SKM-1 (cell line): ENCODE measurements at regions not wholly inside any gene's neighbourhood (a gene's known extent, or its start where the extent isn't known, plus 50 kb on each side); places are given as distances from the start of the nearest gene placed in this dataset.

Experiments used
- DNase-seq: peaks from one replicate; lab custom pipeline; 2025; ENCODE audit not compliant: unreplicated experiment; lab: John Stamatoyannopoulos, UW

DNA sequence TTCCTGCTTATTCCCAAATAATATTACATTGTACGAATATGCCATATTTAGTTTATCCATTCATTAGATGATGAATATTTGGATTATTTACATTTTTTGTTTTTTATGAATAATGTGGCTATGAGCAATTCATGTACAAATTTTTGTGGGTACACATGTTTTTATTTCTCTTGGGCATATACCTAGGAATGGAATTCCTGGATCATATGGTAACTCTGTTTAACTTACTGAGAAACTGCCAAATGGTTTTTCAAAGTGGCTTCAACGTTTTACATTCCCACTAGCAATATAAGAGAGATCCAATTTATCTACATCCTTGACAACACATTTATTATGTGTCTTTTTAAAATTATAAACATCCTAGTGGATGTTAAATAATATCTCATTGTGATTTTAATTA is 362.0 kb upstream of the TMCO5A start:
- DNase-seq = no peak

DNA sequence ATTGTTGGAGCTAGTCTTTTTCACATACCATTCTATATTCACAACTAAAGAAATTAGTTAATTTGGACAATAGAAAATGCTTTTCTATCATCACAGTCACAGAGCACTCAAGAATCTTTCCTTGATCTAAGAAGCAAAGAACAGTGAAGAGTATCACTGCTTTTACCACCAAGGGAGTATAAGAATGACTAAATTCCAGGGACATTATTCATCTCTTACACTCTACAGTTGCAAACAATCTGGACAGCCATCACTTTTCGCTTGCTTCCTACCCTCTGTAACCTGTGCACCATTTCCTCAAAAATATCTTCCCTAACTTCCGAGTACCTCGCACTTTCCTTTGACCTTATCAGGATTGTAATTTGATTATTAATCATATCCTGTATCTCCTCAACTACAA is 359.5 kb upstream of the TMCO5A start:
- no peak for DNase-seq

DNA sequence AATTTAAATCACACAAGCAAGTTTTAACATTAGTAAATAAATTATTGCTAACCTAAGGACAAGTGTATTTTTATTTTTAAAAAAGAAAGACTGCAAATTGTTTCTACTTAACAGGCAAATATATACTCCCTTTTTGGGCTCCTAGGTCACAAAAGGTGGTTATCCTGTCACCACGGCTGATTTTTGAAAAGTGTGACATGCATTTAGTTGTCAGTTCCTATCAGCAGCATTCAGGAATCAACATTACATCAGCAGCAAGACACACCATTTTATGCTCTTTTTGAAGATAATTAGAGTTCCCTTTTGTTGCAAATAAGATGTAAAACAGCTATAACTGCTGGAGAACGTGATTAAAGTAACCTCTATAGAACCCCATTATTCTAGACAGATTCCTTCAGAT is 357.5 kb upstream of the TMCO5A start:
- DNase-seq = no peak

DNA sequence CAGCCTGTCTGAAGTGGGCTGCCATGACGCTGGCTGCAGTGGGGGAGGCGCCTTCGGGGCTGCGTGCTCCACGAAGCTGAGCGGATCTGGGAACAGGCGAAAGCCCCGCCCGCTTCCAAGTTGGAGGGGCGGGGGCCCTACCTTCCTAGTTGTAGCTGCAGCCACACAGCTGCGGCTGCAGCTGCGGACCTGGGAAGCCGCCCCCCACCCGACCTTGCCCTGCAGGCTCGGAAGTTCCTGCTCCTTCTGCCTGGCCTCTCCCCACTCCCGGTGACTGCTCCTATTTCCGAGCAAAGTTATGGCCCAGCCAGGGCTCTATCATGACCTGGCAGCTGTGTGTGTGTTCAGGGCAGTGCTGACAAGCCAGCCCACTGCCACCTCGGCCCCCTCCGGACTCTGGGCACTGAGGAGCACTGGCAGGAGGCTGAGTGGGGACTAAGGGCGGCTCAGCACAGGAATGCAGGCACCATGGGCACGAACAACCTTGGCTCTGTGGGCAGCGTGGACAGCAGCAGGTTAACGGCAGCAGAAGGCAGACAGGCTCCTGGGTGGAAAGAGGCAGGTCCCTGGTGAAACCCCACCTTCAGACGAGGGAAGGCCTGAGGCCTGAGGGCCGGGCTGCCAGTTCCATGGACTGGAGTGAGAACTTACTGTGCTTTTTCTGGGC is 352.4 kb upstream of the TMCO5A start:
- DNase-seq = no peak

DNA sequence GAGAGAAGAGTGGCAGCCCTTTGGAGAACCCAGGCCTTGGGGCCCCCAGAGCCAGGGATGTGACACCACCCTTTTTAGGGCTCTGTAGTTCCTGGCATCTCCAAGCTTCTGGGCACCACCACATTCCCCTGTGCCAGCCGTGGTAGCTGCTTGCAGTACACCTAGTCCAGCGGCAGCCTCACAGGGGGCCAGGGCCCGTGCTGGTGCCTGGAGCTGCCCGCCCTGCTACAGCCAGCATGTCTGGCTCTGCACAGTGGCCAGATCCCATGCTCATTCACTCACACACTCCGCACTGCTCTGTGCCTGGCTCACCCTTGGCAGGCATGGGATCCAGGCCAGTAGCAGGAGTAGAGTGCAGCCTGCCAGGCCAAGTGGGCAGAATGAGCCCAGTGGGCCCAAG is 351.6 kb upstream of the TMCO5A start:
- DNase-seq = no peak

DNA sequence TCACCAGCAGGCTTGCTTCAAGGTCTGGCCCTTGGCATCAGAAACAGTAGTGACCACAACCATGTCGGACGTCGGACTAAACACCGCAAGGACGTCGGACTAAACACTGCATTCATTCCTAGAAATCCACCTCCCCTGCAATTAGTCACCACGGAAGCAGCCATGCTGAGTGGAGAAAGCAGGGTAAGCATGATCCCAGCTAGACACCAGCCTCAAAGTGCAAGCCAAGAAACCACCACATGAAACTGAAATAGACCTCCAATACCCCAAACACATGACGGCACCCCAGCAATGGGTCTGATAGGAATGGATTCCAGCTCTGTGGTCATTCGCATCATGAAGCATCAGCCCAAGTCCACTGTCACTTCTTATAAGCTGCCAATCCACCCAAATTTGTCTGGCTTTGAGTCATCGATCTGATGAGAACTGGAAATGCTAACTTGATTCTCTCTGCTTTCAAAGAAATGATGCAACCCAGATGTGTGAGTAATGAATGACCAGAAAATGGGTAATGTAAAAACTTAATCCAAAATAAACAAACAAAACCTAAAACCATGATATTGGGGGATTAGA is 348.3 kb upstream of the TMCO5A start:
- DNase-seq = no peak

DNA sequence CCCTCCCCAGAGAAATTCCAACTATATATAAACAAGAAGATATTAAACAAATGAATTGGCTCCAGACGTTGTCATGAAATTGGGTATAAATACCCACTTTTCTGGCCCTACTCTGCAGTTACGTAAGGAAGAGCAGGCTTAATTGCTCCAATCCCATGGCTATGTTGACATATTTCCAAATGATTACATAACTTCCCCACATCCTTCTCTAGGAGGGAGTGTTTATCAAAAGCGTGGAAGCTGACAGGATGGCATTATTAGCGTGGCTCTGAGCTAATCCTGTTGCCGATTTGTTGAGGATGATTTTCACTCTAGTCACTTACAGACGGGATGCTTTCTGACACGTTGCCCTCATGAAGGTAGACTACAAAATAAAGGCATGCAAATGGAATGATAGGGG is 347.5 kb upstream of the TMCO5A start:
- no peak for DNase-seq

DNA sequence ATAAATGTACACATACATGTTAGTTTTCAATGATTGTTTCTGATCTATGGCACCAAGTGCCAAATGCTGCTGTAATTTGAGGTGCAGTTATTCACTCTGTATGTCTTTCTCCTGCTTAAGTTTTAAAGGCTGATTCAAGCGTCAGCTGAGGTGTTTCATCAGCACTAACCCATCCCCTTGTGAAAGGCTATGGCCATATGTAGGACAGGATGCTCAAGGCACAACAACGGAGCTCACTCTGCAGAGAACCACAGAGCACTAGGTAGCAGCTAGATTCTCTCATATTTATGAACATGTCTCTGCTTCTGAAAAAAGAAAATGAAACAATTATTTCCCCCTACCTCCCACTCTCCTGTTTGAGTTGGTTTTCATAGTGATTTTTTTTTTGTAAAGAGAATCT is 340.0 kb upstream of the TMCO5A start:
- DNase-seq = no peak

DNA sequence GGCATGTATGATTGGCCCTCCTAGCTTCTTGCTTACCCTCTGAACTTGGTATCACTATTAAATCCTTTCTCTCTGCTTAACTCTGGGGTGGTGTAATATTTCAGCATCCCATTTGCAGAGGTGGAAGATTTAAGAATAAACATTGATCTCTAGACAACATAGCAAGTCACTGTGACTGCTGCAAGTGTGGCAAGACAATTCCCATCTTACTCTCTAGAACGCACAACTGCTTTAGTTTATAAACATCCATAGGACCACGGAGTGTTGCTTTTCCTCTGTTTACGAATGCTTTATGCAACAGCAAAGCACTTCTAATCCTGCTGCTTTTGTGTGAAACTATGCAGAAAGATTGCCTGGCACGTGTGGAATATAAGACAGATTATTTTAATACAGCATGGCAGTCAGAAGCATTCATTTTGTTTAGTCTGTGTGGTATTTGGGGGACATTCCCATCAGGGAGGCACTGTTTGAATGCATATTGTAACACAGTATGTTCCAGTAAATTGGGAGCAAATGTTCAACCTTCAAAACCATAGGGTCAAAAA is 338.9 kb upstream of the TMCO5A start:
- DNase-seq = no peak

DNA sequence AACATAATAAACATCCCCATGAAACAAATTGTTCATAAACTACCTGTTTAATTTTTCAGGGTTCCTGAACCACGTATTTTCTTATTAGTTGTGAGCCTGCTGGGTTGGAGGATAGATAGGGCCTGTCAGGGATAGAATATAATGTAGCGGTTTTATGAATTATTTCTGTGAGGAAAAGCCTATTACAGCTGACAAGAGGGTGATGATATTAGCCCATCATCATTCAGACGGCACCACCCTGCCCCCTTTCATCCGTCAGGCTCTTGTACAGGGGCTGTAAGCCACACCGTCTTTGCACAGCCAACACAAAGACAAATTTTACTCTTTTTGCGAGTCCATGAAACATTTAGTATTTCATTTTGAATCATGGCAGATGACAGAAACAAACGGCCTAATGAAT is 335.3 kb upstream of the TMCO5A start:
- no peak for DNase-seq

DNA sequence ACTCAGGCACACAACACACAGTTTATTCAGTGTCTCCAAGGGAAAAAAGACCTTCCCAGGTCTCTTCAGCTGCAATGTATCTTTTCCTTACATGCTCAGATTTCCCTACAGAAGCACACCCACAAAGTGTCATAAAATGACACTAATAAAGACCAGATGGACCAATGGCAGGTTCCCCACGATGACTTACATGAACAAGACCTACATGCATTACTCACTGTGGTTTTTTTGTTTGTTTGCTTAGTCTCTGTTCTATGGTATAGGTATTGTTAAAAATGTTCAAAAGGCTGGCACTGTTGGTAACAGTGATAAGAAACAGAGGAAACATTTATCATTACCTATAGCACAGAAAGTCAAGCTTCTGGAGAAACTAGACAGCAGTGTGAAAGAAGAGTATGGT is 318.2 kb upstream of the TMCO5A start:
- DNase-seq = no peak

DNA sequence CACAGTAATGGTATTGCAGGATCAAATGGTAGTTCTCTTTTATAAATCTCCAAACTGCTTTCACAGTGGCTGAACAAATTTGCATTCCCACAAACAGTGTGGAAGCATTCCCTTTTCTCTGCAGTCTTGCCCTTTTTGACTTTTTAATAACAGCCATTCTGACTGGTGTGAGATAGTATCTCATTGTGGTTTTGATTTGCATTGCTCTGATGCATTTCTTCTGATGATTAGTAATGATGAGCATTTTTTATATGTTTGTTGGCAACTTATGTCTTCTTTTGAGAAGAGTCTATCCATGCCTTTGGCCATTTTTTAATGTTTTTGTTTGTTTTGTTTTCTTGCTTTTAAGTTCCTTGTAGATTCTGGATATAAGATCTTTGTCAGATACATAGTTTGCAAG is 316.1 kb upstream of the TMCO5A start:
- DNase-seq = no peak

DNA sequence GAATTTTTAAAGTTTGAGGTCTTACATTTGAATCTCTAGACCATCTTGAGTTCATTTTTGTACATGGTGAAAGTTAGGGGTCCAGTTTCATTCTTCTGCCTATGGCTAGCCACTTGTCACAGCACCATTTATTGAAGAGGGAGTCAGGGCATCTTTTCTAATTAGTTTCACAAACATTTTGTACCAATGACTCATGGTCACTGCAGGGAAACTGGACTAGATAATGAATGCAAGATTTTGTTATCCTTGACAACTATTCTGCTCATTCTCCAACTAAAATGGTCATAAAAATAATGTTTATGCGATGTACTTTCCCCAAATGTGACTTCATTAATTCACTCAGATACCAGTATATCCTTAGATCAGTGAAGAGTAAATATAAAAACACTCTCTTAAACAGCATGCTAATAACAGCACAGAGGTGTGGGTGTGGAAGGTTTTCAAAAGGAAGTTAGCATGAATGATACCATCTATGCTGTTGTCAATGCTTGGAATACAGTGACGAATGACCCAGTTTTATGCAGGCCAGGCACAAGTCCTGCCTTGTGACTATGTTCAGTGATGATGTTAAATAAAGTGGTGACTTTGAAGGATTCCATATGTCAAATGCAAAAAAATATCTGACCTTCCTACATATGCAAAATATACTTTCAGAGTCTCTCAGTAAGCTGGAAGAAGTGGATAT is 314.9 kb upstream of the TMCO5A start:
- DNase-seq = no peak

DNA sequence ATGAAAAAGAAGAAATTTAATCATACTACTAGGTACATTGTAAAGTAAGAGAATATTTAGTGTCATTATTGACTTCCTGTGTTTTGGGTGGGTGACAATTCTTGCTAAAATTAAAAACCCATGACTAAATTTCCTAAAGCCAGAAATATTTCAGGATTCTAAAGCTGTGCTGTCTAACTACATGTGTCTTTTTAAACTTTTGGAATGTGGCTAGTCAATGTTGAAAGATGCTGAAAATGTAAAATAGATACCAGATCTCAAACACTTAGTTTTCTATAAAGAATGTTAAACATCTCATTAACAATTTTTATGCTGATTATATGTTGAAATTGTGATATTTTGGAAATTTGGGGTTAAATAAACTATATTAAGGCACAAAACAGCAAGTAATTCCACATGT is 308.9 kb upstream of the TMCO5A start:
- DNase-seq = no peak

DNA sequence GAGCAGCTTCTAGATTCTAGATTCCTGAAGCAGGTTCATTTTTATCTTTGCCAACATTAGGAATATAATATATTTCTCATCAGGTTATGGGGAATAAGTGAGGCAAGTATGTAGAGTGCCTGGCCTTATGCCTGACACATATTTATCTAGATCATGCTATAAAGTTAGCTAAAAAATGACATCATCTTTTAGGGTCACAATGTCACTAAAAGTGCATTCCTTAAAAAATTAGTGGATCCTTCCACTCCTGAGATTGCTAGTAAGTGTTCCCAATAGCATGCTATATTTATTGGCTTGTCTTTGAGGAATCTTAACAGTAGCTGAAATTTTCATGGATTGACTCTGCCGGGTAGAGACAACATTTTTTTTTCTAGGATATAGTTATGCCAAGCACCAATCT is 305.9 kb upstream of the TMCO5A start:
- DNase-seq = no peak

DNA sequence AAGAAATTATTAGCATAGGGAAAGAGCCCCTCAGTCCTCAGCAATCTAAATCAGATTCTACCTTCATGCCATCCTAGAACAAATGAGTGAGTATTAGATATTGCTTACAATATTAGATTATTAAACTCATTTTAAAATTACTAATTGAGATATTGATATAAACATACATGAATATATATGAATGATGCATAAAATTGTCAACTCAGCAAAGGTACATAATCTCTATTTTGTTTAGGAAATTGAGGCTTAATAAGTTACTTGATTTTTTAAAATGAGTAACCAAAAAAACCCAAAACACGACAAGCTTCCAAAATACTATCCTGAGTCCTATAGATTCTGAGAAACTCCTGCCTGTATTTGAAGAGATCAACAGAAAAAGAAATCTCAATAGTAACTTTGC is 297.7 kb upstream of the TMCO5A start:
- DNase-seq = no peak

DNA sequence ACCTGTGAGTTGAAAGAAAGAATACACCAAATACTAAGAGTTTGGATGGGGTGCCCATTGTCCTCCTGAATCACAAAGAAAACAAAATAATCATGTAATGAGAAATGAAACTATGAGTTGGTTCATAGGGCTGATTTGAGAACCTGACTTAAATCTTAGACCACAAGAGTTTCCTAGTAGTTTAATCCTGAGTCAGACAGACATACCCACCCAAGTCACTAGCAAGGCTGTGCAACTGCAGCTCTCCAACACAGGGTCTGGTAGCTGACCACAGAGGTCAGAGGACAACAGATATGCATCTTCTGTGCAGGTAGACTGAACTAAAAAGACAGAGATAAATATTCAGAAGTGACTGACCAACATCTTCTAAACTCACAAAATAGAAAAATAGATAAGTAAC is 296.3 kb upstream of the TMCO5A start:
- DNase-seq = no peak

DNA sequence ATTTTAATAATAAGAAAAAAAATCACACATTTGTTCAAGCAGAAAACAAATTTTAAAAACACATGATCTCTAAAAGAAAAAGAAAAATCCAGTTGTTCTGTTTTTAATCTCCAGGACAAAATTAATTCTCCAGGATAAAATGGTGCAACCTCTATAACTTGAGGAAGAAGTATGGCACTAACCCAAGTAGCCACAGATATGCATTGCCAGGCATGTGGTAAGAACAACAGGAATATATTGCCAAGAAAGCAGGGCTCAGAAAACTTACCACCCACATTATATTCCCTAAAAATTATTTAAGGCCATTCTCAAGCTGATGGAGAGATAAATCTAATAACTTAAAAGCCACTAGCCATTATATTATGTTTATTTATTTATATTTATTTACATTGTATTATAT is 295.7 kb upstream of the TMCO5A start:
- no peak for DNase-seq

DNA sequence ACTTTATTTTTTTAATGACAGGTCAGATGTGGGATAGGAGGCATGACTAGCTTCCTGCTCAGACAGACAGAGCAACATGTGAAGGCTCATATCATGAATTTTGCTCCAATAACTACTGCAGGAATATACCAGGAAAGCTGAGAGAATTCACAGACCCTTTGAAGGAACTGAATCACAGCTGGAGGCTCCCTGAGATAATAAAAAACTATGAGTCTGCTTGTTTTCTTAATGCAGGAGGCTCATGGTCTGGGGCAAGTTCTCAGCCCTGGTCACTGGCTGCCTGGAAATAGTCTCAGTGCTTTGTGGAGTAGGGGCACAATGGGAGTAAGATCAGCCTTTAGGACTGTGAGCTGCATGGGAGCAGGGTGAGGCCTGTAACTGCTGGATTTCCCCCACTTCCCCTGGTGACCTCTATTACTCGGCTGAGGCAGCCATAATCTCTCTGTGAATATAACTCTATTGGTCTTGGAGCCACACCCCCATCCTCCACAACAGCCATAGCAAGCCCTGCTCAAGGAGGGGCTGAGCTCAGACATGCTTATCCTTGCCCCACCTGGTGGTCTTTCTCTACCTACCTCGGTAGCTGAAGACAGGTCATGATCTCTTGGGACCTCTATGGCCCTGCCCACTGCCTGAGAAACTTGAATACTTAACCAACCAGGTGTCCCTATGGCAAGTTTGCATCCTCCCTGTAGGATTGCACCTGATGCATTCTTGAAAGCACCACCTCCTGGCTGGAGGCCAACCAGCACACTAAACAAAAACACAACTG is 281.6 kb upstream of the TMCO5A start:
- no peak for DNase-seq

DNA sequence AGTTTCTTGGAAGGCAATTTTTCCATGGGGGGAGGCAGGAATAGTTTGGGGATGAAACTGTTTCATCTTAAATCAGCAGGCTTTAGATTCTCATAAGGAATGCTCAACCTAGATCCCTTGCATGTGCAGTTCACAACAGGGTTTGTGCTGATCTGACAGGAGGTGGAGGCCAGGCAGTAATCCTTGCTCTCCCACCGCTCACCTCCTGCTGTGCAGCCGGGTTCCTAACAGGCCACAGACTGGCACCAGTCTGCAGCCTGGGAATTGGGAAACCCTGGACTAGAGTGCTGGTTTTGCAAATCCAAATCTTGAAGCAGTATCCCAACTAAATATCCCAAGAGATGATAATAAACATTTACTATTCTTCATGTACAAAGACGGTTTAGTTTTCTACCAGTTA is 256.3 kb upstream of the TMCO5A start:
- DNase-seq = no peak

DNA sequence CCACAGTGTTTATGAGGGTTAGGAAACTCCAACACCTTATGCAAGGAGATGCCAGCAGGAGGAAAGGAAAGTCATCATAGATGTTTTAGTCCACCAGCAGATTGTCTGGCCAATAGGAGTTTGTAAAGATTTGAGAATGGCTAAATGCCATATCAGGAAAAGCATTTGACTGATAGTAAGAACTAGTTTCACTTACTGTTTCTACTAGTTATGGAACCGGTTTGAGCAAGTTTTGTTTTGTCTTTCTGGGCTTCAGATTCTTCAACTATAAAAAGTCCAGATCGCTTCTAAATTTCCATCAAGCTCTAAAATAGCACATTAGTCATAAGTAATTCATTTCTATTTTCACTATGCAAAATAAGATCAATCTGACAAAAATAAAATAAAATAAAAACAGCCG is 254.8 kb upstream of the TMCO5A start:
- no peak for DNase-seq

DNA sequence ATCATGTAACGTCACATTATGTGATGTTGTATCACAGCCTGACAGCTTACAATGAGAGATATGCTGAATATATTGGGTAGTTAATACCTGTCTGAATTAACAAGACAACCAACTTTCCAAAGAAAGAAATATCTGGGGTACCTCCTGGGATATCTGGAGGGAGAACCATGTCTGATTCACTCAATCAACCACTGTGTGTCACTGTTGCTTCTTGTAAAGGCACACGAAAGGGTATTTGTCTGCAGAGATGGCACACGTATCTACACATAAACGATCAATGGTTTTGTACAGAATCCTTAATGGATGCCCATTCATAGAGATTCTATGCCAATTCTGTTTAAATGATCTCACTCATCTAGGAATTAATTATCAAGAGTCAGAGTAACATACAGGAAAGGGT is 252.1 kb upstream of the TMCO5A start:
- no peak for DNase-seq
